ENCODE measurements at regions not wholly inside any gene's neighbourhood (a gene's known extent, or its start where the extent isn't known, plus 50 kb on each side); places are given as distances from the start of the nearest gene placed in this dataset.

GRCh38 chr17:33668516-33668915, 375.4 kb upstream of the ASIC2 start:
- H3K27me3 ChIP-seq (ENCODE audit: control insufficient read depth in 2 of 2, insufficient read depth in 2 of 2, low read length in 2 of 2), result no peaks in the 10 kb centered on the region
- Mint-ChIP-seq H3K36me3 (no peaks in the 10 kb centered on the region), H3K27ac (no peak overlapping the region), H3K27me3 (ENCODE audit: low read depth in 3 of 3) (peaks cover 1 to 18% (median 11%) of the 10 kb centered on the region in 3 donors), H3K9me3 (no peaks in the 10 kb centered on the region), H3K4me3 (no peak overlapping the region), H3K4me1 (peaks cover 7% of the 10 kb centered on the region)
- H3K9ac ChIP-seq (ENCODE audit: insufficient read depth, low read length, poor library complexity, severe bottlenecking), result no peak overlapping the region
- H2AFZ ChIP-seq (ENCODE audit: insufficient read depth, low read depth, low read length, poor library complexity, severe bottlenecking), result no peak overlapping the region
- WGBS (ENCODE audit: insufficient coverage), result 100% methylated on average over 3 of the region's 3 CpGs
- no peak for TF ChIP-seq CTCF (IDR thresholded peaks at IDR 0.05)
- DNase-seq, result no peak
- H3K27ac ChIP-seq (ENCODE audit: low read depth in 1 of 2, low read length in 2 of 2), result no peak overlapping the region
- no peak overlapping the region for H3K4me2 ChIP-seq (replicated peaks; ENCODE audit: extremely low read depth, low read length, poor library complexity, severe bottlenecking)
- H4K20me1 ChIP-seq (ENCODE audit: insufficient read depth, low read length), result no peaks in the 10 kb centered on the region
- intact Hi-C loops (cut with micrococcal nuclease), result no loop called here
- H3K79me2 ChIP-seq (ENCODE audit: insufficient read depth, low read length), result no peaks in the 10 kb centered on the region
- H3K9me3 ChIP-seq (replicated peaks in 1 of 2; ENCODE audit: control insufficient read depth in 1 of 2, insufficient read depth in 1 of 2, low read length in 2 of 2), result no peaks in the 10 kb centered on the region
- peaks cover 0 to 6% of the 10 kb centered on the region in 2 donors for H3K4me1 ChIP-seq (ENCODE audit: control insufficient read depth in 1 of 2, insufficient read depth in 2 of 2, low read length in 2 of 2)
- H3K4me3 ChIP-seq (replicated peaks in 1 of 3; ENCODE audit: low read depth in 2 of 3, low read length in 3 of 3), result no peak overlapping the region
- no peaks in the 10 kb centered on the region for H3K36me3 ChIP-seq (replicated peaks in 1 of 2; ENCODE audit: control insufficient read depth in 1 of 2, insufficient read depth in 2 of 2, low read length in 2 of 2)

GRCh38 chr17:33671491-33671890, 378.4 kb upstream of the ASIC2 start:
- Histone ChIP-seq H3K27ac (ENCODE audit: low read depth in 1 of 2, low read length in 2 of 2) (no peak overlapping the region), H3K4me3 (replicated peaks in 1 of 3; ENCODE audit: low read depth in 2 of 3, low read length in 3 of 3) (no peak overlapping the region), H3K4me1 (ENCODE audit: control insufficient read depth in 1 of 2, insufficient read depth in 2 of 2, low read length in 2 of 2) (peaks cover 0 to 6% of the 10 kb centered on the region in 2 donors), H3K4me2 (replicated peaks; ENCODE audit: extremely low read depth, low read length, poor library complexity, severe bottlenecking) (no peak overlapping the region), H2AFZ (ENCODE audit: insufficient read depth, low read depth, low read length, poor library complexity, severe bottlenecking) (no peak overlapping the region), H3K79me2 (ENCODE audit: insufficient read depth, low read length) (no peaks in the 10 kb centered on the region), H3K9me3 (replicated peaks in 1 of 2; ENCODE audit: control insufficient read depth in 1 of 2, insufficient read depth in 1 of 2, low read length in 2 of 2) (no peaks in the 10 kb centered on the region), H3K36me3 (replicated peaks in 1 of 2; ENCODE audit: control insufficient read depth in 1 of 2, insufficient read depth in 2 of 2, low read length in 2 of 2) (no peaks in the 10 kb centered on the region), H3K9ac (ENCODE audit: insufficient read depth, low read length, poor library complexity, severe bottlenecking) (no peak overlapping the region), H3K27me3 (ENCODE audit: control insufficient read depth in 2 of 2, insufficient read depth in 2 of 2, low read length in 2 of 2) (no peaks in the 10 kb centered on the region), H4K20me1 (ENCODE audit: insufficient read depth, low read length) (no peaks in the 10 kb centered on the region)
- Mint-ChIP-seq H3K4me1 (peaks cover 7% of the 10 kb centered on the region), H3K9me3 (no peaks in the 10 kb centered on the region), H3K27ac (peak overlapping the region in 1 of 7 donors; percentile 47), H3K27me3 (ENCODE audit: low read depth in 3 of 3) (peaks cover 1 to 12% (median 10%) of the 10 kb centered on the region in 3 donors), H3K4me3 (no peak overlapping the region), H3K36me3 (no peaks in the 10 kb centered on the region)
- WGBS (ENCODE audit: insufficient coverage), result 100% methylated on average over 4 of the region's 5 CpGs
- DNase-seq, result no peak
- intact Hi-C loops (cut with micrococcal nuclease), result no loop called here
- no peak for TF ChIP-seq CTCF (IDR thresholded peaks at IDR 0.05)

All from CD14-positive monocyte (primary cell).